ENCODE measurements at regions not wholly inside any gene's neighbourhood (a gene's known extent, or its start where the extent isn't known, plus 50 kb on each side); places are given as distances from the start of the nearest gene placed in this dataset.

DNA sequence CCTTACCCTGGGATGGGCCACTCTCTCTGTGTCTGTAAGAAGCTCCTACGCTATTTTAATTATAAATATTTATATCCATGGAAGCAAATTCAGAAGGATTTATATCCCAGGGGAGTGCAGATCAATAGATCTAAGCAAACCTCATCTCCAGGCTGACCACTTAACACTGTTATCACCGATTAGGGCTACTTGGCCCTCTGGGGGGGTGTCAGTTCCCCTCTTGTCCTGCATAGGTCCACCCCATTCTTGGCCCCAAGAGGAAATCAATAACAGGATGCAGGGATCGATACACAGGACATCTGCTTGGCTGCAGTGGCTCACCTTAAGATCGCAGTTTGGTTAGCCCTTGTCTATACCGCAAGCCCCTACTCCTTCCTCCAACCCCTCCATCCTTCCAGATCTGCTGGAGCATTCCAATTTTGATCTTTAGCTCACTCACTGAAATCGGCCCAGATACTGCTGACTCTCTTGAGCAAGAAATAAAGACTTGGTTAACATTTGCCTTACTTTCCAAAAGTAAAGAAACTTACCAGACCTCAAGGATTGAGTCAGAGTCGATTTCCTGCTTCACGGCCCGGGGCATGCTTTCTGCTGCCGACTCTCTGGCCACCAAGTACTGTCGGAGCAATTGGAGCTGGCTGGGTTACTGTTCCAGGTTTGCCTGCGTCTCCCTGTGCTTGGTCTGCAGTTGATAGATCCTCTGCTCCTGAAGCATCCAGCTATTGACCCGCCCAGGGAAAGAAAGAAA is 112.3 kb upstream of the PMFBP1 start:
- peak in 1 of 2 donors; percentile 7 for DNase-seq (ENCODE audit: low read depth in 2 of 2)

DNA sequence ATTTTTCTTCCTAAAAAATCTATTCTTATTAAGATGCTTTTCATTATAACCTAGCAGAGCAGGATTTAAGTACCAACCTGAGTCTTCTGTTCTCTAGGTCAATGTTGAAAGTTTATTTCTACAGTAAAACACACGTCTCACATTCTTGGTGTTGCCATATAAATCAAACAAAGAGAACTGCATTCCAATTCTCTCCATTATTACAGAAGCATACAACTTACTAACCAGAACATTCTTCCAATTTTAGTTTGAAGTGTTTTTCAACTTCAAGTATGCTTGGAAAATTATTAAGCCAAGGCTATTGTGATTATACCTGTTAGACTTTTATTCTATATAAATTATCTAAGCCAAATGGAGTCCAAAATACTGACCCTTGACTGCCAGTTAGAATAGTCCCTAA is 110.4 kb upstream of the PMFBP1 start:
- DNase-seq (ENCODE audit: low read depth in 2 of 2), result no peak

DNA sequence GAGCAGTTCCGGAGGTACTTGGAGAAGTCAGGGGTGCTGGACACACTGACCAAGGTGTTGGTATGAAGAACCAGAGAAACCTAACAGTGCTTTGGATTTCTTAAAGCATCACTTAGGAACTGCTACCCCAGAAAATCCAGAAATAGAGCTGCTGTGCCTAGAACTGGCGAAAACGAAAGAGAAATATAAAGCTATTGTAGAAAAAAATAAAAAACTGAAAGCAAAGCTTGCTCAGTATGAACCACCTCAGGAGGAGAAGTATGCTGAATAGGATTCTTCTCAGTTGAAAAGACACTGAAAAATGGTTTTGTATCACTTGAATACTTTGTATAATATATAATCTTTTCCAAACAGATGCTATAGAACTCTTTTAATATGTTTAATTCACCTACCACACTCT is 106.3 kb upstream of the PMFBP1 start:
- no peak for DNase-seq (ENCODE audit: low read depth in 2 of 2)

DNA sequence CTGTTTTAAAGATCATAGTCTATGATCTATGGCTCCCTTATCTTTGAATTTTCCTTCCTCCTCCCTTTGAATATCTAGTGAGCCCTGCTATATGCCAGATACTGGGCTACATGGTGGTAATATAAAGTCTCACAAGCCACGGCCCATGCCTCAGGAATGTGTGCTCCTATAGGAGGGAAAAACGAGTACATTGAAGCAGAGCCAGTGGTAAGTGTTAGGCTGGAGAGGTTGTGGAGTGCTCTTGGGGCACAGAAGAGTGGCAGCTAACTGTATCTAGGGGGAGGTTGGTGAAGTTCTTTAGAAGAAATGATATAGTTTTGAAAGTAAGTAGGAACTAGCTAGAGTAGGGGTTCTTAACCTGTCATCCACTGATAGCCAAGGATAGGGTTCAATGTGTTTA is 105.8 kb upstream of the PMFBP1 start:
- no peak for DNase-seq (ENCODE audit: low read depth in 2 of 2)

DNA sequence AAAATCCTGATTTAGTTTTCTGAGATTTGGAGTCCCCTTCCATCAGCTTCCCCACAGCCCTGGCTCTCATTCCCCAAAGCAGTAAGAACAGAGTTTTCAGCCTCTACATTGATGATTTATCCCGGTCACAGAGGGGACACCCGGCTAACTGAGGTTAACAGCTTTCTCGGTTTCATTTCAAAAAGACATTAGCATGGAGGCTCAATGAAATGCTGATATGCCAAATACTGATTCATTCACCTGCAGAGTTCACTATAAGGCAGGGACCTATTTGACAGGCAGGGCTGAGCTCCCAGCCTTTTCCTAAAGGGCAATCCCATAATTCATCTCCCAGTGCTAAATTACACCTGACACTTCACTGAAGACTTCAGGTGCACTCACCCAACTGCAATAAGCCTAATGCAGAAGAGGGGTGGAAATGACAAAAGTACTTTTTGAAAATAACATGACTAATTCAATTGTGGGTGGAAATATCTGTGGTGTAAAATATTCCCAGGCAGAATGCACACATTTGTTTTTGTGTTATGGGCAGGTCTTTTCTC is 99.8 kb upstream of the PMFBP1 start:
- DNase-seq (ENCODE audit: low read depth in 2 of 2), result no peak

DNA sequence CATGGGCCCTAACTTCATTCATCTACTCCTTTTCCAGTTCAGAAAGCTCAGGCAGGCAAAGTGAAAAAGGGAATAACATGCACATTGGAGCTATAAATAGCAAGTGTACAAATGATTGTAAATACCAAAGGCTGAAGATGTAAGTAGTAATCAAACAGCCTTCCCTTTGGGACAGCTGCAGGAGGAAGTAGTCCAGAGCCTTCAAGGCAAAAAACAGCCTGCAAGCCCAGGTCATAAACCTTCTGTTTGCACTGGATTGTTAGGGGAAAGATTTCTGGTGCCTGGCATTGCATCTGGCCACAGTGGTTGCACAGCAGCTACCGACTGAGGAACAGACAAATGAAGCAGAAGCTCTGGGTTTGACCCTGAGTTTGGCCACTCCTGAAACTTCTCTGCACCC is 98.6 kb upstream of the PMFBP1 start:
- no peak for DNase-seq (ENCODE audit: low read depth in 2 of 2)

DNA sequence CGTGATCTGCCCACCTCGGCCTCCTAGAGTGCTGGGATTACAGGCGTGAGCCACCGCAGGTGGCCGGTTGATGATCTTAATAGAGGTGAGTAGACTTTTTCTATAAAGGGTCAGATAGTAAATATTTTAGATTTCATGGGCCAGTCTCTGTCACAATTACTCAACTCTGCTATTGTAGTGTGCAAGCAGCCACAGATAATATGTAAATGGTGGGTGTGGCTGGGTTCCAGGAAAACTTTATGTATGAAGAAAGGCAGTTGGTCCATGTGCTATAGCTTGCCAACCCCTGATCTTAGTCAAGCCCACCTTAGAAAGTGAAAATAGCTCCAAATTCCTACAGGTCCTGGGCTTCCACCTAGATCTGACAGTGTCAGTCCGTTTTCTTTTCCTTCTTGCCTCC is 94.9 kb upstream of the PMFBP1 start:
- no peak for DNase-seq (ENCODE audit: low read depth in 2 of 2)

DNA sequence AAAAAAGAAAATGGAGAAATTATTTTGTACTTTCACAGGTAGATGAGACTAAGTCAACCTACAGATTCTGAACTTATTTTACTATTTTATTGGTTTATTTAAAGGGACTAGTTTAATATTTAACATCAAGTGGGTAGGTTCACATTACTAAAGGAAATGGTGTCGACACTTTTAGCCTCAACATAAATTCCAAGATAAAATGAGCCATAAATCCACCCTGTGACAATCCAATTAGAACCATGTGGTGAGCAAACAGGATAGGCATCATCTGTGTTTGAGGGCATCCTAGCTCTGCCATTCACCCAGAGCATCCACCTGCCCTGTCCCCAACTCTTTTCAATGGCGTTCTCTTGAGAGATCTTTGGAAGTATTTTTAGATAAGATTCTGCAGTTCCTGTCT is 92.8 kb upstream of the PMFBP1 start:
- no peak for DNase-seq (ENCODE audit: low read depth in 2 of 2)

DNA sequence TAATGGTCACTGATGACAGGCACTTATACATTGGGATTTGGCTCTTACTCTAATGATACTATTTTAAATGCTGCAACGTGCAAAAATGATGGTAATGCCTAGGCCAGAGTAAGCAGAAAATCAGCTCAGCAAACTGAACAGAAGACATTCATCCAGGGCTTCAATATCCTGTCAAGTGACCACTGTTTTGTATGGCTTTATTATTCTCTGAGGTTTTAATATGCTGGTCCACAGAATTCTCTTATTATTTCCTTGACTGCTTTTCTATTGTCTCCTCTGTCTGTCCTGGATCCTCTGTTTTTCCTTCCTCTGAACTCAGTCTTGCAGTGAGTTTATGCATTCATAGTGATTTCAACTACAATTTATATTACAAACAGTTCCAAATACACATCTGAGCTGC is 90.8 kb upstream of the PMFBP1 start:
- no peak for DNase-seq (ENCODE audit: low read depth in 2 of 2)

DNA sequence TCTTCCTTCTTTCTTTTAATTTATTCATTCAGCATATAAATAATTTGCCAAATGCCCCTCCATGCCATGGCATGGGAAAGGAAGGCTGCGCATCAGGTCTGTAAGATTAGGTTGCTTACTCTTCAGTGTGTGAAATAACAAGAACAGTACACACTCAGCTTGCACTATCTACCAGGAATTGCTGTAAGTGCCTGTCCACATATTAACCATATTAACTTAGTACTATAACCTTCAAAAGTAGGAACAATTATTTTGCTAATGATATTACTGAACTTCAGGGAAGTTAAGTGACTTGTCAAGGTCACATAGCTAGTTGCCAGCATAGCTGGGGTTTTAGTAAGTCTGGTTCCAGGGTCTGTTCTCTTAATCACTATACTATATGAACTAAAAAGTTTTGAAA is 89.2 kb upstream of the PMFBP1 start:
- DNase-seq (ENCODE audit: low read depth in 2 of 2), result no peak

DNA sequence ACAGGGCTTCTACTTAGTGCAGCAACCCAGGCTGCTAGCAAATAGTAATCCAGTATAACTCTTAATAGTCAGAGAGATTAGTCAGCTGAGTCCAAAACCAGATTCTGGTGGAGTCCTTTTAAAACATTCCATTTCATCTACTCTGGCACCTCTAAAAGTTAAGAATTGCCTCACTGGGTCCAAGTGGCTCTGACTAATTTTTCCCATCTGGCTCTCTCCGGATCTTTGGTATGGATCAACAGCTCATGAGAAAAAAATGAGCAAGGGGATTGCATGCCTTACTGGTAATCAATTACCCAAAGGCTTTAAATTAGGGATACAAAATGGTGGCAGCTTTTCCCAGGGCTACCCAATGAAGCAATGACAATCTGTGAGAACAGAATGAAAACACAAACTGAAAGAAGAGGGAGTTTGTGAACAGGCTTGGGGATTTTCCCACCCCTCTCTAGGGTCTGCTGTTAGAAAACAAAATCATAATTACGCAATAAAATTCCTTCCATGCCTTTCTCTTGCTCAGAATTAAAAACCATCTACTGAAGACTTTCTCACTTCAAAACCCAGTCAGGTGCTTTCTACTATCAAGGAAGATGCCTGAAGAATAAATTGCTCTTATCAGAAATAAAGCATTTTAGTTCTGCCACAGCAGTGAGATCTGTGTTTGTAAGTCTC is 84.6 kb upstream of the PMFBP1 start:
- no peak for DNase-seq (ENCODE audit: low read depth in 2 of 2)

DNA sequence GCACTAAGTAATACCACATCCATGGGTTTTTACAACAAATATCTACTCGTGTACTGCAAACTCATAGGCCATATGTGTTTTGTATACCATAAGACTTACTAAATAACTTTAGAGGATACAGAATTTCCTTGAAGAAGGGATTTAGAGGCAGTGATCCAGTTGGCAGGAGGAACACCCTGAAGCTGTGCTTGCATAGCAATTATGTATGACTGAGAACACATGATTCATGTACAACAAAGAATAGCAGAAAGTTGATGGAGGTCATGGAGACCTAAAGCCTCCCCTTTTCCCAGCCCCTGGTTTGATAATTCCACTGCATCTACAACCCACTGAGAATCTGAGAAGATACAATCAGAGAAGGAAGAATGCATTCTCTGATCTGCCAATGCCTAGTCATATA is 83.8 kb upstream of the PMFBP1 start:
- DNase-seq (ENCODE audit: low read depth in 2 of 2), result no peak

DNA sequence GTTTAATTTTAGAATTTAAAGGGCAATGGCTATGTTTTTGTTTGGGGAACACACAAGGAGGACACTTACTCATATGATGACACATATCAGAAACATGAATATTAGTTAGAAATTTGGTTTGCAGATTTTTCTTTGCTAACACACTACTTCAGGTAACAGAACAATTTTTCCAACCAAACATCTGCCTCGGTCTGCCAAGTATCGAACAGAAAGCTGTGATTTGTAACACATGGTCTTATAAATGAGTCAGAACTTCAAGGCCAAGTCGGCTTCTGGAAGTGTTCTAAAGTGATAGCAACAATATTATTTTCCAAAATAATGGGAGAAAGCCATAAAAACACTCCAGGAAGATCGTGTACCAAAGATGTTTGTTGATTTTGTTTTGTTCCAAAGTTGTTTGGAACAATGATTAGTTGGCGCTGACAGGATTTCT is 75.9 kb upstream of the PMFBP1 start:
- peak in 1 of 2 donors; percentile 39 for DNase-seq (ENCODE audit: low read depth in 2 of 2)

DNA sequence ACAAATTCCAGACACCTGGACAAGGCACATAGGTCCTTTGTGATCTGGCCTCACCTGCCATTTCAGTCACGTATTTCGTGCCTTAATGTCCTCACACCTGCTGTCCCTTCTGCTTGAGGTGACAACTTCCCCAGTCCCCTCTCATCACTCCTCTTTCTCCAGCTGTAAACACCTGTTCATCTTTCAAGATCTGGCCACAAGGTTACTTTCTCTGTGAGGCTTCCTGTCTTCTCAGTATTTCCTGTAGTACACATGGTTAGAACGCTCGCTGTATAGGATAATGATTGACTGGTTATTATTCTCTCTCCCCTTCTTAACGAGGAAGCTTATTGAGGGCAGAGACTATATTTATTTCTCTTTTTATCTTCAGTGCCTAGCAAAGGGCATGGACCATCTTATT is 74.5 kb upstream of the PMFBP1 start:
- DNase-seq (ENCODE audit: low read depth in 2 of 2), result no peak

DNA sequence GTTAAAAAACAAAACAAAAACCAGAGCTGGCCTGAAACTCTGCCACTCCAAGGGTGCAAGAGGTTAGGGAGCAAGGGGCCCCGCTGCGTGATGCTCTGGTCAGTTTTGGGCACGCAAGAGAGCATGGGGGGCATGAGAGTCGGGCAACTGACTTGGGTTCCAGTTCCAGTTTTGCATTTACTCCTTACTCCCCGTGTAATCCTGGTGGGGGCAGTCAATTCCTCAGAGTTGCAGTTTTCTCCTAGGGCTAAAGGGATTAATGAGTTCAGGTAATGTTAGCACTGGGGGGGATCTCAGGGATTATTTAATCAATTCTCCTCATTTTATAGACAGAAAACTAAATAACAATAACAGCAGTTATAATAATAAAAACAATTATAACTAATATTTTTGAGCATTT is 72.9 kb upstream of the PMFBP1 start:
- DNase-seq (ENCODE audit: low read depth in 2 of 2), result no peak

DNA sequence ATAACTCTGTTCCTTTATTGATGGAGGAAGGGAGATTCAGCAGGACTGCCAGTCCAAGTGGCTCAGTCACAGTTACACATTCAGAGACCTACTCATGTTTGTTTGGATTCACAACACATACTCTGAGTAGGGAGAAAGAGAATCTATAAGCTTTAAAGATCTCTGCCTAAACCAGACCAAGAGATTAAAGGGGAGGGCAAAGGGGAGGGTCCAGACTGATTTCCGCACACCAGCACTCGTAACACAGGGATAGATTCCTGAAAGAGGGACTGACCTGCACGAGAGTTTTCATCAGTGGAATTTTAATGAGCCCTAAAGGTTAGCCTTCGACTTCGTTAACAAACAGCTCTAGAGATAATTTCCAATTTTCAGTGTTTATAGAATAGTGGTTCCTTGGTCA is 71.7 kb upstream of the PMFBP1 start:
- no peak for DNase-seq (ENCODE audit: low read depth in 2 of 2)

DNA sequence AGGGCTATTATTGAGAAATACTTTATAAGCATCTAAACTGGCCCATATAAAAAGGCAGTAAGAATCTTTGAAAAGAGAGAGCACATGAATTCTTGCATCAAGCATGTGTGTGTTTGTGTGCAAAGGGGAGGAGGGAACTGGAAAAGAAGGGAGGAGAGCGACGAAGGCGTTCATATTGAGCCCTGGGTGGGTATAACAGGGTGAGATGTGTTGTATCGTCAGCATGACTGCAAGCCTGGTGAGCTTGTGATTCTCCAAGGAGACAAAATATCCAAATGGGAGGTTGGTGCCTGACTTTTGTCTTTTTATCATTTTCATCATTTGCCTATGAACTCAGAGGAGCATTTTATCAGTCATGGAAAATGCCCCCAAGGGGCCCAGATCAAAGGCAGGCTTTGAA is 70.8 kb upstream of the PMFBP1 start:
- no peak for DNase-seq (ENCODE audit: low read depth in 2 of 2)

DNA sequence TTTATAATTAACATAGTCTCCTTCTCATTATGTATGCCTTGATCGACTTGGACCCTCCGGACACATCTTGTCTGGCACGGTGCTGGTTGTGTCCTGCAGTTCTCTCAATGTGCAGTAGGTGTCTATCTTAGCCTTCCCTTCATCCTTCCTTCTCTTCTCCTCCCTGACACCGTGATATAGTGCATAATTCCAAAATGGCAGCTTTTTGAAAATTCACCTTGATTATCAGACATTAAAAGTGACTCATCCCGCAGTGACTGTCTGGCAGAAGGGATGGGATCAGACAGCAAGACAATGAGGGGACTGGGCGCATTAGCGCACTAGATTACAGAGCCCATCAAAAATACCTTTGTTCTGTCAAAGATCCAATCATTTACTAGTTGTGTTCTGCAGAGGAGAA is 70.0 kb upstream of the PMFBP1 start:
- peak; percentile 63 to 66 for DNase-seq (ENCODE audit: low read depth in 2 of 2)

DNA sequence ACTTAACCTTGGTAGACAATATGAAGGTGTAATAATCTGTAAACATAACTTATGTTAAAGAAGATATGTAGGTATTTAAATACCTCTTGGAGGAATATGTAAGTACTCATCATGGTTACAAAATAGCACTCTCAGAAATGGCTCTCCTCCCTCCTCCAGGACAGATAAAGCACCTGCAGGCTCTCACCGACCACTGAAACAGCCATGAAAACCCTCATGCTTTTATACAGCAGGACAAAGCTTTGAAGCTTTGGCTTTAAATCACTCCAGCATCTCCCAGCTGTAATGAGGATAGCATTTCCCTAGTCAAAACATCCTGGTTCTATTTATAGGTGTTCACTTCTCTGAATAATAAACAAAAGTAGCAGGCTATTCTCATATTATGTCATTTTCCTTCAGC is 69.1 kb upstream of the PMFBP1 start:
- DNase-seq (ENCODE audit: low read depth in 2 of 2), result no peak

DNA sequence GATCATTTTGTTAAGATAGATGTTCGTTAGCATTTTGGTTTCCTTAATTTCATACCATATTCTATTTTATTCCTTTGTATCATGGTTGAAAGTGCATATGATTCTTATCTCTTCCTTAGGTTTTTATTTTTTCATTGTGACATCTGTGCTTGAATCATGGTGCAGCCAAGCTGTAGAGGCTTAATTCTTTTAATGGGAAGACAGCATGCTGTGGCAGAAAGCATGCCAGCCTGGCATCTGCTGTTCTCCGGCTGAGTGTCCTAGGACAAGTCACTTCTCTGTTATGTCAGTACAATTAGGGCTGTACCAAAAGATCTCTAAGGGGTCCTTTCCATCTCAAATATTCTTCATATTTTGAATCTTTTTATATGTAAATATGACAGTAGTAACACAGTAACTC is 68.5 kb upstream of the PMFBP1 start:
- no peak for DNase-seq (ENCODE audit: low read depth in 2 of 2)

DNA sequence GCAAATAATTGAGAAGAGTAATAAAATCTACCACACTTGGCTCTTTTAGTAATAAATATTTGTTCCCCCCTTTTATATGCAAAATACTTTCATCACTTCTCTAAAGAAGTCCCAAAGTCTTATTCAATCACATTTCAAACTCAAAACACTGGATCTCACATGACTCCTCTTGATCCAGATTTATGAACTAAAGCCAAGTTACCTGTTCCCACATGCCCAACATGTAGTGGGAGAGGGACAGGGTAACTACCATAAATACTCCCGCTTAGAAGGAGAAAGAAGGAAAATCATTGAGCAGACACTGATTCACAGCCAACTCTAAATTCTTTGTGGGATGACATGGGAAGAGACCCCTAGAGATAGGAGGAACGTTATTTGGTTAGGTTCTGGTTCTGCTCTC is 64.9 kb upstream of the PMFBP1 start:
- no peak for DNase-seq (ENCODE audit: low read depth in 2 of 2)

DNA sequence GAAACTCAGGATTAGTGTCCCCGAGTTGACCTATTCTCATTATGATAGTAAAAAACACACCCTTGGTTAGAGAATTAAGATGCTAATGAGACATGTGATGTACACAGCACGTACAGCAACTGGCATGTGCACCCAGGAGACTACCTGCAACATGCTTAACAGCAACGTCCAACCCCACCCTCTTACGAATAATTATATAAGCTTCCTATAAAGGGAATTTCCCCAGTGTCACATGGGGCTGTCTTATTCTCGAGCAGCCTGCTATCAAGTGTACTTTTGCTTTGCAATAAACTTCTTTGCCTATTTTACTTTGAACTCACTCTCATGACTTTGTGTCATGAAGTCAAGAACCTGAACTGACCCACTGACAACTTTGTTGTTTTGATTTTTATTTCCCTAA is 62.4 kb upstream of the PMFBP1 start:
- no peak for DNase-seq (ENCODE audit: low read depth in 2 of 2)

DNA sequence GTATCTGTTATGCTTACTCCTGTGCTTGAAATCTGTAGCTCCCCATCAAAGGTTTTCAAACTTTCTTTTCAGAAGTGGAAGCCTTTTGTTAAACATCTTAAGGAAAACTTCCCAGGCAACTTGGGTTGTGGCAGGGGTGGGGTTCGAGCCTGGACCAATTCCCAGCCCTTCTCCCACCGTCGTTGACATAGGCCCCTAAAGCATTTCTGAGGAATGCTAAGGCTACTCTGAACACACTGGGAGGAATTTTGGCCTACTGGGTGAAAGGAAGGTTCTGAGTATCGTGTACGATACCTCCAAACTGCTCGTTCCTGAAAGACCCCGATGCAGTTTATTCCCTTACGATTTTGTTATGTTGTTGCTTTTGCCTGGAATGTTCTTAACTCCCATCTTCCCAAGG is 56.1 kb upstream of the PMFBP1 start:
- no peak for DNase-seq (ENCODE audit: low read depth in 2 of 2)
